Posterior cingulate gyrus (tissue), 11 donors: ENCODE measurements at regions not wholly inside any gene's neighbourhood (a gene's known extent, or its start where the extent isn't known, plus 50 kb on each side); places are given as distances from the start of the nearest gene placed in this dataset.

Experiments
- DNase-seq, 10 donors: peaks; one replicate each; pipeline versions ENCODE4 v3.0.0 to v3.0.0-alpha.2; 2020 to 2021; ENCODE audit warnings: mixed read lengths in 3 of 10
- intact Hi-C: fragments of 100-400 bp; cut with DNase I; formaldehyde crosslinking; loops from one replicate; pipeline ENCODE4 v1.15.1; 2023

- intact Hi-C loops = no loop called here
- no peak for DNase-seq
These were observed 914.4 kb upstream of the SEMA6A start for GRCh38 chr5:117488976-117489500.

GRCh38 chr5:117487556-117487955, 912.9 kb upstream of the SEMA6A start:
- no peak for DNase-seq
- intact Hi-C loops = no loop called here

DNA sequence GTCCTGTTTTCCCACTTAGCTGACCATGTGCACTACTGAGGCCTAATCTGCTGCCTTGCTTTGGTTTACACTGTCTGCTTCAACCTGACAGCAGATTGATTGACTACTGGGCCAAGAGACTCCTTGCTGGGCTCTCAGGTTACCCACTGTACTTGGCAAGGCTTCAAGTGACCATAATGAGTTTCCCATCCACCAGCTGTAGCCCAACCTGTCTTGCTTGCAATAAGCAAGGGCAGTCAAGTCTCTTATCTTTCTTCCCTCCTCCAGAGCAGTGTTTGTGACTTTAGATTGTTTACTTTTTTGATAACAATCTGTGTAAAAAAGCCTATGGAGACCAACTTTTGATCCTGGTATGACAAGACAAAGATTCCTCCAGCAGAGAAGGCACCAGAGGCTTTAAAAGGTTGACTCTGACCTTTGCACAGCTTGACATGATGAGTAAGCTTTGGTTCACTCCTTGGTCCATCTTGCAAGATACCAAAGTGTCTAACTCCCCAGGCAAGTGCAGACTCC, 912.3 kb upstream of the SEMA6A start:
- no peak for DNase-seq
- intact Hi-C loops = no loop called here

GRCh38 chr5:117486261-117486660, 911.6 kb upstream of the SEMA6A start:
- intact Hi-C loops = no loop called here
- no peak for DNase-seq

GRCh38 chr5:117475919-117476318, 901.3 kb upstream of the SEMA6A start:
- intact Hi-C loops = no loop called here
- no peak for DNase-seq

DNA sequence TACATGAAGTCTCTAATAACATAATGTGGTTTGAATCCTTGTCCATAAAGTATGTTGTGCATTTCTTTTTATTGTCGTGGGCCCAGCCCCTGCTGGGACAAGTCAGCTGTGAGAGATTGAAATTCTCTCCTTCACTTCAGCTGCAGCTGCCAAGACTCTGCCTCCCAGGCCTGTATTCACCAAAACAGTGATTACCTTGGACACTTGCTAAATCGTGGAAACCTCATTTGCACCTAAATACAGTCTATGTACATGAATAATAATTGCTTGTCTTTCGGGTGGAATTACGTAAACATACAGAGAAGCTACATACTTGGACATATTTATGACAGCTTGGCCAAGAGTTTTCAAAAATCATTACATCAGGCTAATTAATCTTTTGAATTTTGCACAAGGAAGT, 898.5 kb upstream of the SEMA6A start:
- intact Hi-C loops = no loop called here
- DNase-seq = peak in 1 of 10 donors; percentile 32

DNA sequence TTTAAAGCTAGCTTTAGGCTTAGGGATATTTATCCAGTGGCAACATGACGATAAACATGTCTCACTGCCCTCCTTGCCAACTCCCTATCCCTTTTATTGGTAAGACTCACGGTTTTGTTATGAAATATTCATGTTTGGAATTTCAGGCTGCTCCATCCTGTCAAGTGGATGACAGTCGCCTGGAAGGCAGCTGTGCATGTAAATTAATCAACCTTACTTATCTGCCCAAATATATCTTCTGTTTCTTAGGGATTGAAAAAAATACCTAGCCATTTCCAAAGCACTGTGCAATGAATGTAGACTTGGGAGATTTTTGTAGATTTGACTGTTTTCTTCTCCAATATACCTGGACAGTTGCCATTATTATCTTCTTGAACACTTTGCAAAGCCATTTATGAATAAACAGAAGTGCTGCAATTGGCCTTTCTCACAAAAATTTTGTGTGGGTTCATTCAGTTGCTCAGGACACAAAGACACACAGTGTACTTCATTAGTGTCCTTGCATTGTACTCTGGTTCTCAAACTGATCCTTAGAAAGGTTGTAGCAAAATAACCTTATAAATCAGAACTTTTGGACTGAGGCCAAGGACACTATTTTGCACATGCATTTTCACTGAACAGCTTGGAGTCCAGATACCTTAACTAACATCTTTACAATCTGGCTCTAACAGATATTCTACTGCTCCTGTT, 889.4 kb upstream of the SEMA6A start:
- no peak for DNase-seq
- intact Hi-C loops = no loop called here

- no peak for DNase-seq
- intact Hi-C loops = no loop called here
These were observed 887.3 kb upstream of the SEMA6A start for GRCh38 chr5:117461966-117462365.

GRCh38 chr5:117461403-117461802, 886.8 kb upstream of the SEMA6A start:
- intact Hi-C loops = no loop called here
- DNase-seq = no peak

DNA sequence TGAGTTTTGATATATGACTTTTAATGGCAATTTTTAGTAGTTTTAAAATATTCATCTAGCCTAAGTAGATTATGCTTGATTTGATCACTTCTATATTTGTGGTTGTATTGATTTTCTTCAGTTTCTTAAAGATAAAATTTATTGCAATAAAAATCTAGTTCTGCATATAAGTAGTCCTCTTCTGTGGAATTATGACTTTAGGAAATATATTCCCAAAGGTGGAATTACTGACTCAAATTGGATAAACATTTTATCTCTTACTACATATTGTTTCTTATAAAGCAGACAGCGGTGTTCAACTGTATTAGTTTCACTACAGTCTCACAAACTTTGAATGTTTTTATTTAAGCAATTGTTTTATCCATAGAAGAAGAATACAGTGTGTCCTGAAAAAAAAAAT, 883.0 kb upstream of the SEMA6A start:
- intact Hi-C loops = no loop called here
- DNase-seq = no peak

GRCh38 chr5:117456866-117457470, 882.3 kb upstream of the SEMA6A start:
- intact Hi-C loops = no loop called here
- no peak for DNase-seq

GRCh38 chr5:117455236-117456233, 880.9 kb upstream of the SEMA6A start:
- DNase-seq = peak in 2 of 10 donors; percentile 23 to 48
- intact Hi-C loops = no loop called here

DNA sequence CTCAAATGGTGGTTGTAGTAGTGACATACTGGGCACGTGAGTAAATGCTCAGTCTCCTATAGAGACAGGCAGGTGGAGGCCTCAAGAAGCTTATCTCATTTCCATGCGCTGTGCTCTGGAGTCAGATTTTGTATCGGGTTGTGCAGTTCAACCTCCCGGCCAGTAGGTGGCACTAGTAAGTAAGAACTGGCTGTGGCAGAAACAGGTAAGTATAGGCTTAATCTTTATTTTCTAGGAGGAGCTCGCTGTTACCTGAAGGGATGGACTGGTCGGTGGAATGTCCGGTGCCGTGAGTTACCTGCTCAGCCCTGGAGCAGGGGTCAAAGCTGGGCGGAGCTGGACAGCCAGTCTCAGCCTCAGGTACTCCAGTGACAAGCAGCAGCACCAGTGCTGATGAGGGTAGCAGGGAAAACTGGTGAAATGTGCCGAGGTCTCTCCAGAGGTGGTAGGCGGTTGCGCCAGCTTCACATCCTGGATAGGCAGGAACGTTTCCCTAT, 880.1 kb upstream of the SEMA6A start:
- intact Hi-C loops = no loop called here
- peak in 5 of 10 donors; percentile 8 to 70 (median 43) for DNase-seq

DNA sequence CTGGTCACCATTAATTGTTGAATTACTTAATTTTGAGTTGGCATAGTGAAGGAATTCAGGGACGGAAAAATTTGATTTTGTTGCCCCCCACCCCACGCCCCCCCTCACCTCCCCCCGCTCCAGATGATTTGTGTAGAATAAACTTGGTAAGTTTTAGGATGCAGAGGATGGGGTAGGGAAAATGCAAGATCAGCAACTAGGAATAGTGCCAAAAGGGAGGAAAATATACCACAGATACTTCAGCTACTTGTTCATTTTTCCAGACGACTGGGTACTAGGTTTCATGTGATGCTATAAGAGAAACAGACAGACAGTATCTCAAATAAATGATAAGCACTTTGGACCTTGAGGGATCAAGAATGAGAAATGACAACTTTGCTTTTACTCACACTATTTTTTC, 862.2 kb upstream of the SEMA6A start:
- intact Hi-C loops = no loop called here
- DNase-seq = no peak

- intact Hi-C loops = no loop called here
These were observed 860.6 kb upstream of the SEMA6A start for GRCh38 chr5:117435203-117435602.

DNA sequence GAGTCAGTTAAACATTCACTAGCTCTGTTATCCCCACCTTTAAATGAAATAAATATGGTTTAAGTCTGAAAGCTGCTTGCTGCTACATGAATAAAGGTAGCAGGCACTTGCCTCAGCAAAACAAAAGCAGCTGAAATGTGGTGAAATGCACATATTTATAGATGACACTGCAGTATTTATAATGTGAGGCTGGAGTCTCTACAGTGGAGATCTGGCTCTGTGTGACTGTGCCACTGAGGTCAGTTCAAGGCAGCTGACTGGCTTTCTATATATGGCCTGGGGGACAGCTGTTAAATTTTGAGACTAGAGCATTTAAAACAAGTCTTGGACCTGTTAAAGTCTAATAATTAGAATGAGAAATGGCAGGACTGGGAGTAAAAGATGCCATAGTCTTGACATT, 859.6 kb upstream of the SEMA6A start:
- intact Hi-C loops = no loop called here

More at GRCh38 chr5:117435203-117435602, 860.6 kb upstream of the SEMA6A start:
- DNase-seq = no peak

DNA sequence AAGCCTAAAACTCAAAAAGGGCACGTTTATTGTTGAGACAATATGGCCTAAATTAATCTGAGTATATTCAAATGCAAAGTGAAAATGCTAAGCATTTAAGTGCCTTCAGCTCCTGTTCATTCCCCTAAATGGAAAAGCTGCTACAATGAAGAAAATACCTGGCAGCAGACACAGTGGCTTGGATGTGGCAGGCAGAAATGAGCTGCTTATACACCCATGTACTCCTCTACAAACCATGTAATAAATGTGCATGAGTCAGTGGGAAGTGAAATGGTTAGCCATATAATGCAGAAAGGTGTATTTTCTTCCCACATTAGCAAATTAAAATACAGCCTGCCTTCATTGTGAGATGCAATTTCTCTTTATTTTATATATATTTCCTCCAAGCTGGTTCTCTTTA, 859.2 kb upstream of the SEMA6A start:
- intact Hi-C loops = no loop called here
- DNase-seq = no peak

More for the DNA sequence above, 859.6 kb upstream of the SEMA6A start:
- no peak for DNase-seq

GRCh38 chr5:117431091-117431490, 856.5 kb upstream of the SEMA6A start:
- no peak for DNase-seq
- intact Hi-C loops = no loop called here

DNA sequence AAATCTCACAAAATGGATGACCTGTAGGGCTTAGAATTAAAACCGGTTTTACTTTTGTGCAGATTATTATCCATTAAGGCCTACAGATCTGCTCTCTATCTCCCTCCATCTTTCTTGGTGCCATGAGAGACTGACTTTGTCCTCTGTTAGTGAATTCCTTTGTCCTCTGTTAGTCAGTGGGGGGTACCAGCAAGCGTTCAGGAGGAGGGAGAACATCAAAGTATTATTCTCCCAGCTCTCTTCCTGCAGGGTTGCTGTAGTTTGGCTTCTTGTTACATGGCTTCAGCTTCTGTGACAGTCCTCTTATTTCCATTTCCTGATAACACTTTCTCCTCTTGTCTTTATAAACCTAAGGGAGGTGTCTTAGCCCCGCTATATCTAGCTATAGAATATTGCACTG, 850.5 kb upstream of the SEMA6A start:
- intact Hi-C loops = no loop called here
- DNase-seq = no peak

DNA sequence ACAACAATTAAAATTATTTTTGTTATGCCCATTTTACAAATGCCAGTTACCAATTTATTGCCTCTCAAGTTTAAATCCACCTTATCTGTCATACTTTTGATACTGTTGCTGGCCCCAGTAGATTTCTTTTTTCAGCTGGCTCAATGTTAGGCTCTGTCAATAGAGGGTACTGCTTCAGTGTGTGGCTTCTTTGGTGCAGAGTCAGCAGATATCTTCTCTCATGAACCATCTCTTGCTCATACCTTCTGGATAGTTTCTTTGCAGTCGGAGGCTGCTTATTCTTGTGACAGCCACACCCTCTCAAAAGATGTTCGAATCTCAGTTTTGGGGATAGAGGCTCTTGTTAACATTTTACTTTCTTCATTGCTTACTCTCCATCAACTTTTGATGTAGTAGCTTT, 849.9 kb upstream of the SEMA6A start:
- intact Hi-C loops = no loop called here

GRCh38 chr5:117417501-117417900, 842.9 kb upstream of the SEMA6A start:
- no peak for DNase-seq
- intact Hi-C loops = no loop called here

More for the DNA sequence above, 849.9 kb upstream of the SEMA6A start:
- DNase-seq = no peak
